T-helper 1 cell (primary cell): ENCODE measurements at regions not wholly inside any gene's neighbourhood (a gene's known extent, or its start where the extent isn't known, plus 50 kb on each side); places are given as distances from the start of the nearest gene placed in this dataset.

Source experiments
- DNase-seq, 5 donors: peaks; one replicate each; pipeline ENCODE4 v3.0.0-alpha.2; 2012 to 2020

DNA sequence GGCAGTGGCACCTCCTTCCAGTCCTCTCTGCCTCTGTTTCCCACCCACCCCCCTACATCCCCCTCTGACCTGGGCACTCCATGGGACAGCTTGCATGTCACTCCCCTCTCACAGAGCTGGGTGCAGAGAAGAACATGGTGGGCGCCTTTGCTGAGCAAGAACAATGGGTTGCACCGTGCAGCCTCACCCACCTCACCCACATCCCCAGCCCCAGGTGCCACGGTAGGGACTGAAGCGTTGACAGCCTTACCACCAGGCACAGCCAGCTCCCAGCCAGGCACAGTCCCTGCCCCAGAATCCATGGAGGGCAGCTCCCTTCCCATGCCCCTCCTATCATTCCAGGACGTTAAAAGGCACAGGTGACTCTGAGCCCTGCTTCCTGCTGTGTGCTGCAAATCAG, 93.1 kb upstream of the VSTM2B start:
- DNase-seq = no peak

DNA sequence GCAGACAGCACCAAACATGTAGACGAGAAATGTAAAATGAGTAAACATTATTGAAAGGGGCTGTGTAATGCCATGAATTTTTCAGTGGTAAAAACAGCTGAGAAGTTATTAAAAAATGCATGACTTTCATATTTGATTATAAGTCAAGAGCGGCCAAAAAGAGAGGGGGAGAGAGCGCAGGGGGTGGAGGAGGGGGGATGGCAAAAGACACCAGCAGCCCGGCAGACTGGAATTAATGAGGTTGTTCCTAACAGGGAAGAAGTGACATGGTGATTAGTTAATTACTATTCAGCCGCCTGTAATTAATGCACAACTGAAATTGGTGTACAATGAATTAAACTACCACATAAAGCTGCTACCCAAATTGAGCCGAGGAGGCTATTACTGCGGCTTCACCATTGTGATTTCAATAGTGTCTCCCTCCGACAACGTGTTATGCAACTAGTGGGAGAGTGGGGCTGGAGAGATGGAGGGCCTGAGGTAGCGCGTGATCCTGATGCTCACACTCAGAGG, 89.1 kb upstream of the VSTM2B start:
- DNase-seq = no peak

DNA sequence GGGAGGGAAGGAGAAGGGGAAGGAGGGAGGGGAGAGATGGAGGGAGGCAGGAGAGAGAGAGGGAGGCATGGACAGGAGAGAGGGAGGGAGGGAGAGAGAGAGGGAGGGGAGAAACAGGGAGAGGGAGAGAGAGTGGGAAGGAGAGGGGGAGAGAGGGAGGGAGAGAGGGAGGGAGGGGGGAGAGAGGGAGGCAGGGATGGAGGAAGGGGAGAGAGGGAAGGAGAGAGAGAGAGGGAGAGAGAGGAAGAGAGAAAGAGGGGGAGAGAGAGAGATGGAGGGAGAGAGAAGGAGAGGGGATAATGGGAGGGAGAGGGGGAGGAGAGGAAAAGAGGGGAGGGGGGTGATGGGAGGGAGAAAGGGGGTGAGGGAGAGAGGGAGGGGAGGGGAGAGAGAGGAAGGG, 86.8 kb upstream of the VSTM2B start:
- DNase-seq = no peak

DNA sequence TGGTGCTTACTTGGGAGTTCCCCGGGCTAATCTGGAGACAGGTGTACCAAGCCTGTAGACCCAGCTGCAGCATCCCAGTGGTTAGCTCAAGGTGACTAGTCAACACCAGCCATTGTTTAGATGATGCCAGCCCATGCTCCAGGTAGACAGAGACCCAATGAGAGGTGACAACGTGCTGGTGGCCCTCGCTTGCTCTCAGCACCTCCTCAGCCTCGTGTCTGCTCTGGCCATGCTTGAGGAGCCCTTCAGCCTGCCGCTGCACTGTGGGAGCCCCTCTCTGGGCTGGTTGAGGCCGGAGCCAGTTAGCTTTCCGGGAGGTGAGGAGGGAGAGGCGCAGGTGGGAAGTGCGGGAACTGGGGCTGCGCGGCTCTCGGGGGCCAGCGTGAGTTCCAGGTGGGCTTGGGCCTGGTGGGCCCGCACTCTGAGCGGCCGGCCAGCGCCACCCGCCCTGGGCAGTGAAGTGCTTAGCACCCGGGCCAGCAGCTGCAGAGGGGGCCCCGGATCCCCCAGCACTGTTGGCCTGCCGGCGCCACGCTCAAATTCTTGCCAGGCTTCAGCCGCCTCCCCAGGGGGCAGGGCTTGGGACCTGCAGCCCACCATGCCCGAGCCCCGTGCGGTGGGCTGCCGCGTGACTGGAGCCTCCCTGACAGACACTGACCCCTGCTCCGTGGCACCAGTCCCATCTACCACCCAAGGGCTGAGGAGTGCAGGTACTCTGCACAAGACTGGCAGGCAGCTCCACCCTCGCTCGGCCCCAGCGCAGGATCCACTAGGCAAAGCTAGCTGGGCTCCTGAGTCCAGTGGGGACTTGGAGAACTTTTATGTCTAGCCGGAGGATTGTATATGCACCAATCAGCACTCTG, 85.9 kb upstream of the VSTM2B start:
- DNase-seq = no peak

DNA sequence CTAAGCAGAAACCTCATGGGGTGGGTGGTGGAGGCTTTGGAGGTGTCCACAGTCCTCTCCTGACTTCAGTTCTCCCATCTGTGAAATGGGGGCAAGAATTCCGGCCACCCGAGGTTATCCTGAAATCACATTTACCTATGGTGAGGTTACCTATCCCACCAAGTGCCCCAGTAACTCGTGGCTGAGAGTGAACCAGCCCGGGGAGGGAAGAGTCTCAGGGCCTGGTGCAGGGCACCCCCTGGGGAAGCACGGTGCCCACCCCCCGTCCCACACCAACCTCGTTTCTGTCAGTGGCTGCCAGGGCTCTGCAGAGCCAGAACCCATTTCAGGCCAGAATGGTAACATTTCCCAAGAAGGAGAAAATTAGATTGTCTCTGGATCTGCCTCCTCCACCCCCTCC, 83.7 kb upstream of the VSTM2B start:
- no peak for DNase-seq

DNA sequence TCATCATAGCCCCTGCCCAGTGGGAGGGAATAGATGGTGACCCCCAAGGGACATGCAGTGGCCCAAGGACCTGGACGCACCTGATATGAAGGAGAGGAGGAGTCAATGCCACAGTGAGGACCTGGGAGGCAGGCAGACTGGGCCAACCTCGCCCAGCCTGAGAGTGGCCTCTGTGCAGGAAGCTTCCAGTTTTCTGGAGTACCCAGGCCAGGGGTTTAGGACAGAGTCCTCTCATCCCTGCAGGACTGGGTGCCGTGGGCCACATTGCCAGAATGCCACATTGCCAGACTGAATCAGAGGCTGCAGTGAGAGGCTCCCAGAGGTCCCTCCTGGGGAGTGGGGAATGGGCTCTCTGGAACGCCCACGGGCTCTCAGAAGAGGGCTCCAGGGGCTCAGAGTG, 82.9 kb upstream of the VSTM2B start:
- no peak for DNase-seq

DNA sequence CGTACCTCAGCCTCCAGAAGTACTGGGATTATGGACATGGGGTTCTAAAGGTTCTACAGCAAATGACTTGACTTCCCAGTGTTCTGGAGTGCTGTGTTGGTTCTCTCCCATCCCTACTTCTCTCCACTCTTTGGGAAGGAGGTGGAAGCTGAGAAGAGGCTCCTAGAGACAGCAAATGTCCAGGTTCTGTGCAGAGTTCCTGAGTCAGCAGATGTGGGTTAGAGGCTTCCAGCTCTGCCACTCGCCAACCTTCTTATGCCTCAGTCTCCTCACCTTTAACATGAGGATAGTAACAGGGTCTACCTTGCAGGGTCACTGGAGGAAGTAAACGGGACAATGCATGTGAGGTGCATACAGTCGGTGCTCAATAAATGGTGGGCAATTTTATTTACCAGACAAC, 80.5 kb upstream of the VSTM2B start:
- DNase-seq = no peak

DNA sequence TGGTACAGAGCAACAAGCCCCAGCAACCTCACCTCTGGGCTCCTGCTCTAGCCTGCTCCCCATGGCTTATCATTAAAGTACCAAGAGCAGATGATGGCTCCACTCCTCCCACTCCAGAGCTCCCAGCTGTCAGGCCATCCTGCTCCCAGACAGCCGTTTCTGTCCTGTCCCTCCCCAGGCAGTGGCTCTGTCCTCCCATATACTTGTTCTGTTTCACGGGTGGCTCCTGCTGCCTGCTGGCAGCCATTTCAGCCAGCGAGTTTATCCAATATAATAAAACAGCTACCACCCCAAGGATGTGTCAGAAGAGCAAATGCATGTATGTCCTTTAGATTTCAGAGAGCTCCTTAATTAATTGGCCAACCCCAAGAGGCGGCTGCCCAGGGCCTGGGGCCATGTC, 79.4 kb upstream of the VSTM2B start:
- DNase-seq = no peak

DNA sequence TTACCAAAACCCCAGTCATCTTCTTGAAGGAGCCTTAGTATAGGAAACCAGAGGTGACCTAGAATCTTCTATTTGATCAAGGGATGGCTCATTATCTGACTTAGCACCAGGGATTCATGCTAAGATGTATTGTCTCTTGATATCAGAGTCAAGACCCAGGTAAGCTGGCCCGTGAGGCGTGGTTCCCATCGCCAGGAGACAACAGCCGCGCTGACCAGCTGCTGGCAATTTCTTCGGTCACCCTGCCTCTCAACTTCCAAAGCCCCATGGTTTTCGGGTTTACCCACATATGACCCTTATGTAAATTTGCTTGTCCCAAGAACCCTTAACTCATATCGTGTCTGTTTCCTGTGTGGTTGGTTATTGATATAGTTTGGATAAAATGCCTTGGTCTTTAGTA, 77.7 kb upstream of the VSTM2B start:
- DNase-seq = no peak

DNA sequence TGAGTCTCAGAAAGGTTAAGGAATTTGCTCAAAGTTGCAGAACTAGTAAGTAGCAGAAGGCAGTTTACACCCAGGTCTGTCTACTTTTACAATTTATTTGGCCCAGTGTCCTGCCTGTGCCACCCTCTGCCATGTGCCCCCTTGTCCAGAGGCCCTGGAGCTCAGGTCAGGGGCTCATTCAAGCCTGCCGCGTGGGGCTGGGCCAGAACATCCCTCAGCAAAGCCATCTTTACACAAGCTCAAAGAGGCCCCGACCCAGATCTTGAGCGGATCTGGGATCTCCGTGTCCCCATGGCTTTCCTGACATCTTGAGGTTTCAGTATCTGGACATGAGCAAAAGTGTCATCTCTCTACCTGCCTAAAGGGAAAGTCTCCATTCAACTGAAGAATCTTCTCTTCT, 76.4 kb upstream of the VSTM2B start:
- no peak for DNase-seq

DNA sequence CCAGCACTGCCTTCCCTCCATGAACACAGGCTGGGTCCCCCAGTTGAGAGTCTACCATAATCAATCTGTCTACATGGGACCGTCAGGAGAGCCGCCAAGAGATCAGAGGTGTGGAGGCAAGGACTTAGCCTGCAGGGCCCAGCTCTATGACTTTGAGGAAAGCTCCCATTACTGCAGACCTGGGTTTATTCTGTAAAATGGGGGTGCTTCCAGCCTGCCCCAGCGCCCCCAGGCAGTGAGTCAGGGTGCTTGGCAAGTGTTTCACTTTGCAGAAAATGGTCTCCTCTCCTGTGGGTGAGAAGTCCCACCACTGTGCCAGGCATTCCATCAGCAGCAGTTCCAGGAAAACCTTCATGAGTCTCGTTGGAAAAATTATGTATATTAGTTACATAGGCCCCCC, 75.5 kb upstream of the VSTM2B start:
- DNase-seq = no peak

DNA sequence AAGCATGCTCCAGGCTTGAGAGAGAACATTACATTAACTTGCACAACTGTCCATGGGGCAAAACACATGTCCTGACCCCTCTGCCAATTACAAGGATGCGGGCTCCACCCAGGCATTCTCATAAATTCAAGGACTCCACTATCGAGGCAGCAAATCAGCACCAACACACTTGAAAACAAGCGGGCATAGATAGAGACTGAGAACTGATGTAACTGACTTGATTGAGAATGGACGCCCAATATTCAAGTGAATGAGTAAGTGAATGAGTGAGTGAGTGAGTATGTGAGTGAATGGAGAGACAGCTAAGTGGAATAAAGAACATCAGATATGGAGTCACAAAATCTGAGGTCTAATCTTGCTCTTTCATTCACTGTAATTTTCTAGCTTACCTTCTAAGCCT, 75.0 kb upstream of the VSTM2B start:
- DNase-seq = no peak

DNA sequence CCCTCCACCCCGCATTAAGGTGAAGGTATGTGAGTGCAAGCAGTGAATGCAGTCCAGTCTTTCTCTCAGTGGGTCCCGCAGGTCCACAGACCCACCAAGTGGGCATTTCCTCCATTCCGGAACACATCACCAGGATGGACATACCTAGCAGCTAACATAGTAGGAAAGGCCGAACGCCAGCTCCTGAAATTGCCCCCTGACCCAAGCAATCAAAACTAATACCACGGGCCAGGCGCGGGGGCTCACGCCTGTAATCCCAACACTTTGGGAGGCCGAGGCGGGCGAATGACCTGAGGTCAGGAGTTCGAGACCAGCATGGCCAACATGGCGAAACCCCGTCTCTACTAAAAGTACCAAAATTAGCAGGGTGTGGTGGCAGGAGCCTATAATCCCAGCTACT, 71.7 kb upstream of the VSTM2B start:
- DNase-seq = no peak

DNA sequence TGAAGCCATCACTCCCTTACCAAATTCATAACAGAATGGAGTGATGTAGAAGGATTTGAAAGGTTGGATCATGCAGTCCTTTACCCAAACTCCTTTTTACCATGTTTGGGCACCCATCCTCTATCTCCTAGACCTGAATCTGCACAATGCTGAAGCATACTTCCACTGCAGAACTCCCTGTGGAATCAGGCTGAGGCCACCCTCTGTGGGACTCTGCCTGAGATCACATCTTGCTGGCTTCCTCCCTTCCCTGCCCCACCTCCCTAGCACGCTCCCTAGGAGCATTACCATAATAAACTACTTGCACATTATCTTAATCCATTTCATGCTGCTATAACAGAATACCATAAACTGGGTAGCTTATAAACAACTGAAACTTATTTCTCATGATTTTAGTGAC, 68.4 kb upstream of the VSTM2B start:
- DNase-seq = no peak

DNA sequence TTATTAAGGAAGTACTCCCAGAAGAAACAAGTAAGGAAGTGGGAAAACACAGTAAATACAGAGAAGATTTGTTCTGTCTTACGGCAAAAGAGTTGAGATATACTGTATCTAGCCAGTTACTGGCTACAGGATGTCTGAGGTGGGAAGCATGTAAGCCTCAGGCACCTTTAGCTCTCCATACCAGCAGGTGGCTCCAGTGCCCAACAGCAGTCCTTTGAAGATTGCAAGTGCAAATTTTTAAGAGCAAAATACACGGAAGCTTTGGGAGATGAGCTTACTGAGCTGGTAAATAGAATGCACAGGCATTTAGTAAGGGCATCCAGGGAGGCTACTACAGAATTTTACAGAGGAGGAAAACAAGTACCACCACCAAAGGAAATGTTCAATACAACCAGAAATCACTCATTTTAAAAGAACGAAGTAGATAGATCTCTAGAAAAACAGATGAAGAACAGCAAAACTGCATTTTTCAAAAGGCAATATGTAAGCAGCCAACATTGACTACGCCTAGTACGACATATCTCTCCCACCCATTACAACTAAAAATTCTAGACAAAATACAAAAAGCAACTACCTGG, 57.9 kb upstream of the VSTM2B start:
- peak in 2 of 5 donors; percentile 2 to 36 for DNase-seq

DNA sequence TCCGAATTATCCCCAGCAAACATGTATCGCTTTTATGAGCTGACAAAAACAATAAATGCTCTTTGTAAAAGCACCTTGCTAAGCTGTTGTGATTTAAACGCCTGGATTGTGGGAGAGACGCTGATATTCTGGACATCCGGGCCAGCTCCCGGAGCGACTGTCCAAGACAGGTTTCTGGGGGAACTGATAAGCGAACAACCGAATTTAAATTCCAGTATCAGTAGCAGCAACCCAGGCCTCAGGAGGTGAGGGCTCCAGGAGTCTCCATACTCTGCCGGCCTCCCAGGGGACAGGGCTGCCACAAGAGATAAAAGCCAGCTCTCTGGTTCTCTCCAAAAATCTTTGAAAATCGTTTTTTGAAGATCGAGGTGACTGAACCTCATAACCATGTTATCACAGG, 50.3 kb upstream of the VSTM2B start:
- no peak for DNase-seq
